Activated naive CD4-positive, alpha-beta T cell treated with anti-CD3 and anti-CD28 coated beads, Interleukin-2, amount 50 U/mL, for 72 hours (primary cell): ENCODE measurements at regions not wholly inside any gene's neighbourhood (a gene's known extent, or its start where the extent isn't known, plus 50 kb on each side); places are given as distances from the start of the nearest gene placed in this dataset.
"Not testable (repeated sequence)": the region's sequence is repeated elsewhere in the genome, so short reads cannot be mapped to it uniquely, and the experiment has no call there.

ENCODE experiments used
- ATAC-seq, 2 donors: fragments of 150-1000 bp; cut with Tn5 transposase; 2 replicates each; pipeline ENCODE4 v1.10.0; 2021; ENCODE audit warnings: mild to moderate bottlenecking in 2 of 2, moderate library complexity in 2 of 2
- DNase-seq, 2 donors: peaks; one replicate each; pipeline ENCODE4 v3.0.0; 2021 to 2022; ENCODE audit warnings: low spot score in 2 of 2
- H3K27ac Mint-ChIP-seq, 2 donors: one replicate each; pipeline ENCODE4 v1.8.0; 2022; ENCODE audit warnings: mild to moderate bottlenecking in 2 of 2, mixed read lengths in 2 of 2
- H3K36me3 Mint-ChIP-seq, 2 donors: one replicate each; pipeline ENCODE4 v1.8.0; 2022; ENCODE audit warnings: mixed read lengths in 2 of 2
- H3K9me3 Mint-ChIP-seq, 2 donors: one replicate each; pipeline ENCODE4 v1.8.0; 2022; ENCODE audit warnings: mixed read lengths in 2 of 2

GRCh38 chr4:110371016-110371770 is 104.8 kb upstream of the ENPEP start:
- DNase-seq (no peak), ATAC-seq (no peak)
- H3K27ac Mint-ChIP-seq: no peak overlapping the region
- H3K36me3 Mint-ChIP-seq: no peaks in the 10 kb centered on the region
- H3K9me3 Mint-ChIP-seq: no peaks in the 10 kb centered on the region

- ATAC-seq: no peak
- Mint-ChIP-seq H3K9me3 (no peaks in the 10 kb centered on the region), H3K36me3 (no peaks in the 10 kb centered on the region), H3K27ac (no peak overlapping the region)
- no peak for DNase-seq
Measured at GRCh38 chr4:110368409-110368808, 107.5 kb upstream of the ENPEP start.

DNA sequence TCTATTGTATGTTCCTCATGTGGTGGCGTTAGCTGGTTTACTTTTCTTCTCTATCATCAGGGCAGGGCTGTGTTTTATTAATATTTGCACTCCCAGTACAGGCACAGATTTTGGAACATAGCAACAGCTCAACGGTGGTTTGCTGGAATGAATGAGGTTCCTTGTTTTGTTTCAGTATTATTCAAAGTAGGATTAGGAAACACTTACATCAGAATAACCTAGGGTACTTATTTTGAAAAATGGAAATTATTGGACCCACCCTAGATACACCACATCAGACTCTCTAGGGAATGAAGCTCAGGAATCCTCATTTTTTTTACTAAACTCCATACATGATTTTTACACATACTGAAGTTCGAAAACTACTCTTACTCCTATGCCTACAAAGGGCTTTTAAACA is 108.8 kb upstream of the ENPEP start:
- ATAC-seq (no peak), DNase-seq (no peak)
- no peak overlapping the region for H3K27ac Mint-ChIP-seq
- H3K36me3 Mint-ChIP-seq: no peaks in the 10 kb centered on the region
- H3K9me3 Mint-ChIP-seq: no peaks in the 10 kb centered on the region

DNA sequence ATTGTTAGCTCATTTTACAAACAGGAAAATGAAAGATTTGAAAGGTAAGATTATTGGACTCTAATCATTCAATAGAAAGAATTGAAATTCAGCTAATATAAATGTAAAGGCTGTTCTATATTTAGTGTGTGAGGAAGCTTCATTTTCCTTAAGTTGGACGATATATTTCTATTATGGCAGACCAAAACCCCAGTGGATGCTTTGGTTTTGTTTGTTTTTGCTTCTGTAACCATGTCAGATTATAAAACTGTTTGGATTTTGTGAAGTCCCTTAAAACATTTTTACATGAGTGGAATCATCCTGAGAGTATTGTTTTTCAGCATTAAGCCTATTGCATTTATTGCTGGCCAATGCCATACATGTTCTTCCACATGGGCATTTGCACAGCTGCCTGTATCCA is 110.2 kb upstream of the ENPEP start:
- Mint-ChIP-seq H3K9me3 (no peaks in the 10 kb centered on the region), H3K27ac (no peak overlapping the region), H3K36me3 (no peaks in the 10 kb centered on the region)
- no peak for ATAC-seq
- no peak for DNase-seq

GRCh38 chr4:110364911-110365520 is 110.9 kb upstream of the ENPEP start:
- Mint-ChIP-seq H3K36me3 (no peaks in the 10 kb centered on the region), H3K9me3 (no peaks in the 10 kb centered on the region), H3K27ac (no peak overlapping the region)
- no peak for DNase-seq
- ATAC-seq: no peak

DNA sequence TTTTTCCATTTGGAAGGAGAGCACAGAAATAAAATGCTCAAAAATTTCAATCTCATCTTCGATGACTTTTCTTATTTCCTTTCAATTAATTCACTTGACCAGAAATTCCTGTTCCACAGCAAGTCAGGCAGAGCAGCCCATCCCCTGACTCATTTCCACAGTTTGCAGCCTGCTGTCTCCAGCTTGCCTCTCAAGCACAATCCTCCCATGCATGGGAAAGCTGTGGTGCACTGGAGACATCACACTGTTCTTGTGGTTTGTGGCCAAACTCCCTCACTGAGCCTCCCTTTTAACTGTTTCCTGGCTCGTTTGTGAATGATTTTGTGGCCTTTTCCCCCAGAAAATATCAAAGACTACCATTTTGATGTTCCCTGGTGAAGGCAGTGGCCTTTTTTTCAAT is 114.0 kb upstream of the ENPEP start:
- ATAC-seq (no peak), DNase-seq (no peak)
- Mint-ChIP-seq H3K9me3 (no peaks in the 10 kb centered on the region), H3K27ac (no peak overlapping the region), H3K36me3 (no peaks in the 10 kb centered on the region)

- no peak overlapping the region for H3K27ac Mint-ChIP-seq
- no peaks in the 10 kb centered on the region for H3K9me3 Mint-ChIP-seq
- ATAC-seq (no peak), DNase-seq (no peak)
- H3K36me3 Mint-ChIP-seq: no peaks in the 10 kb centered on the region
Measured at GRCh38 chr4:110359076-110359475, 116.9 kb upstream of the ENPEP start.

GRCh38 chr4:110357521-110357920 is 118.4 kb upstream of the ENPEP start:
- ATAC-seq: no peak
- Mint-ChIP-seq H3K27ac (no peak overlapping the region), H3K36me3 (no peaks in the 10 kb centered on the region), H3K9me3 (no peaks in the 10 kb centered on the region)
- DNase-seq: no peak

DNA sequence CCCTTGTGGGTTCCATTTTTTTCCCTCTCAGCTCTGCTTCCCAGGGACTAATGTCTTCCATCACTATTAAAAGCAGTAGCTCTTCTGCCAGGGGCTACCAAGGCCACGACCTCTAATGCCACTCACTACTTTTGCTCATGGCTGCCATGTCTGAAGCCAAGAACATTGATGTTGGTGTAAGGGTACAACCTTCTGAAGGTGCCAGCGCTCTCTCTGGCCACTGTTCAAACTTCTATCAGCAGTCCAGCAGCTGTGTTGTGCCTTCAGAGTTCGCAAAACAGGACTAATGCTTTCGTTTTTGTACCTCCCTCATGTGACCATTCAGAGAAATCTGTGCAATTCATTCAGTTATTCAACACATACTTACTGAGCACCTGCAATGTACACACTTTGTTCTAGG is 121.5 kb upstream of the ENPEP start:
- no peaks in the 10 kb centered on the region for H3K9me3 Mint-ChIP-seq
- DNase-seq (no peak), ATAC-seq (no peak)
- H3K36me3 Mint-ChIP-seq: no peaks in the 10 kb centered on the region
- H3K27ac Mint-ChIP-seq: no peak overlapping the region

DNA sequence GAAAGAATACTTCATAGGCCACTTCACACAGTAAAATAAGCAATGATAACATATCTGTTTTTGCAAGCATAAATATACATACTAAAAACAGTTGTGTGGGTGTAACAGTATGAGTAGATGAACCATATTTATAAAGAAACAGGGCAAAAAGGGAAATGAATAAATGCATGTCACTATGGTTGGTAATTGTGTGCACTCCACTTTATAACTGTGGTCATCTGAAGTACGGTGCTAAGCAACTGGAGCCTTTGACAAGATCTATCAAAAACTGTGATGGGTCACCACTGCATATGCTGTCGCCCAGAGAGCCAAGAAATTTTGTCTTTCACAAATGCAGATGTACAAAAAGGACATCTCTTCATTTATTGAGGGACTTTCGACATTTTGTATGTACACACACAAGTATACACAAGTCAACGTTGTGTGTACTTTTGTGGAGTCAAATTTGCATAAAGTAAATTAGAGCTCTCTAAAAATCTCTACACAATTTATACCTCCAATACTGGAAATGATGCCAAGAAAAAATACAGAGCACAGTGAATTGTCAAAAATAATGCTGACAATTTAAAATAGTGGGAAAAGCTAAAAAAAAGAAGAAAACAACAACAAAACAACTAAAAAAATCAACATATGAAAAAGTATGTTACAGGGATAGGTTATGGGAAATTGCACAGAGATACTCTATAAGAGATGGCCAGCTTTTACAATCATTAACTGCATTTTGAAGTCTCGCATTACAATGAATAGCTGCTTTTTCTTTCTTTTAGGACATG is 123.1 kb upstream of the ENPEP start:
- H3K27ac Mint-ChIP-seq: no peak overlapping the region
- no peak for ATAC-seq
- no peak for DNase-seq
- no peaks in the 10 kb centered on the region for H3K9me3 Mint-ChIP-seq
- H3K36me3 Mint-ChIP-seq: no peaks in the 10 kb centered on the region

- Mint-ChIP-seq H3K36me3 (no peaks in the 10 kb centered on the region), H3K9me3 (no peaks in the 10 kb centered on the region), H3K27ac (no peak overlapping the region)
- no peak for DNase-seq
- ATAC-seq: no peak
Measured at GRCh38 chr4:110348711-110349383, 127.1 kb upstream of the ENPEP start.

DNA sequence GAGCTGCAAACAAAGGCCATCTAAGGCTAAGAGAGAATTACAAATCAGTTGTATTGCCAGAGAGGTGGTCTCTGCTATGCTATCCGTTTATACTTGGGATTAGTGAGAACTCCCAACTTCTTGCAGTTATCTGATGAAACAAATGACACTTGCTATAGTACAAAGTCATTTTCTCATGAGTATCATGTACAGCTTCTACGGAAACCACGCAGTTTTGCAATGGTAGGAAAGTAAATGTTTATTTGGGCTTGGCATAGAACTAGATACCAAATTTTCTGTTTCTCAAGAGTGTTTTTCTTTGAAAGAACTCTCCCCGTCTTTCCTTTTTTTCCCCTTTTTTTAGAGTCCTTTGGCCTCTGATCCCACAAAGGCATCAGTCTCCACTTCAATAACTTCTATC is 128.2 kb upstream of the ENPEP start:
- Mint-ChIP-seq H3K27ac (no peak overlapping the region), H3K9me3 (peaks cover 0 to 4% of the 10 kb centered on the region in 2 donors), H3K36me3 (no peaks in the 10 kb centered on the region)
- ATAC-seq (no peak), DNase-seq (no peak)

GRCh38 chr4:110344165-110344564 is 131.8 kb upstream of the ENPEP start:
- no peak overlapping the region for H3K27ac Mint-ChIP-seq
- ATAC-seq (no peak), DNase-seq (no peak)
- H3K9me3 Mint-ChIP-seq: peaks cover 0 to 5% of the 10 kb centered on the region in 2 donors
- H3K36me3 Mint-ChIP-seq: no peaks in the 10 kb centered on the region

DNA sequence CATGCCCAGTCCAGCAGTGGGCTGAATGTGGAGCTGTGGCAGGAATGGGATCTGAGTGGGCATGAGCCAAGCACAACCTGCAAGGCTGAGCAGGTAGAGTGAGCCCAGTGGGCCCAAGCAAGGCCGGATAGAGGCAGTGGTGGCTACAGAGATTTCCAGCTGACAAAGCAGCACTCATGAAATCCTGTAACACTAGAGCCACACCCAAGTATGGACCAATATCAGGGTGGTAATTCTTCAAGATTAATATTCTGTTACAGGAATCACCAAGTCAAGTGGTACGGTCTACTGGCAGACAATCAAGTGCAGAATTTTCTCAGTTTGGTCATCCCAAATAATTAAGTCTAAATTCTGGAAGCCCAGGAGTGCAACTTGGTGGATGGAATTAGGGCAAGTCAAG is 132.4 kb upstream of the ENPEP start:
- no peak for ATAC-seq
- H3K27ac Mint-ChIP-seq: no peak overlapping the region
- H3K9me3 Mint-ChIP-seq: peaks cover 0 to 5% of the 10 kb centered on the region in 2 donors
- no peaks in the 10 kb centered on the region for H3K36me3 Mint-ChIP-seq
- no peak for DNase-seq

DNA sequence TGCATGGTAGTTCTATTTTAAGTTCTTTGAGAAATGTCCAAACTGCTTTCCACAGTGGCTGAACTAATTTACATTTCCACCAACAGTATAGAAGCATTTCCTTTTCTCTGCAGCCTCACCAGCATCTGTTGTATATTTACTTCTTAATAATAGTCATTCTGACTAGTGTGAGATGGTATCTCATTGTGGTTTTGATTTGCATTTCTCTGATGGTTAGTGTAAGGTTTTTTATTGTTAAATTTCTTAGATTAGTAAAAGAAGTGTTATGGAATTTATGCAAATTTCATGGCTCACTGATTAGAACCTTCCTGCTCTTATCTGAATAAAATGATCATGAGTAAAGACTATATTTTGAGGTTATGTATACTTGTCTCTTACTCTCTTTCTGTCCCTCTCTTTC is 134.8 kb upstream of the ENPEP start:
- H3K9me3 Mint-ChIP-seq, H3K27ac Mint-ChIP-seq, DNase-seq, ATAC-seq, H3K36me3 Mint-ChIP-seq: not testable (repeated sequence)

GRCh38 chr4:110335399-110335798 is 137.0 kb upstream of the ELOVL6 start:
- Mint-ChIP-seq H3K27ac (no peak overlapping the region), H3K9me3 (peaks cover 0 to 4% of the 10 kb centered on the region in 2 donors), H3K36me3 (no peaks in the 10 kb centered on the region)
- DNase-seq (no peak), ATAC-seq (no peak)

DNA sequence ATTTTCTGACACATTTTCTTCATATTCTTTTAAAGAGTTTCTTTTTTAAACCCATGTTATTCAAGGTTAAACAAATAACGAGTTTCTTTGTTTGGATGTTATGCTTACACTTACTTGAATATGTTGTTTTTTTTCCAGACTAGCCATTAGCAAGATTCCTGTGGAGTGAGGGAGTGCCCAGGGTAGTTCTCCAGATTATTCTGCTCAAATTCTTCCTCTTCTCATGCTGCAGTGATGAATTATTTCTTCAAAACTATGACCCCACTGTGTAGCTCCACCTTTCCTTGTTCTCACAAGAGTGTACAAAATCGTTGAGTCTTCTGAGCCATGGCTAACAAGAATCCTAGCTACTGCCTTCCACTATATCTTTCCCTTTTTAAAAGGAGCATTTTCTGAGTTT is 134.1 kb upstream of the ELOVL6 start:
- Mint-ChIP-seq H3K9me3 (peaks cover 7 to 23% of the 10 kb centered on the region in 2 donors), H3K27ac (no peak overlapping the region), H3K36me3 (peaks cover 7 to 17% of the 10 kb centered on the region in 2 donors)
- ATAC-seq: no peak
- no peak for DNase-seq
